ENCODE measurements at regions not wholly inside any gene's neighbourhood (a gene's known extent, or its start where the extent isn't known, plus 50 kb on each side); places are given as distances from the start of the nearest gene placed in this dataset.

- Histone ChIP-seq H2BK12ac (ENCODE audit: low read length) (no peak overlapping the region), H4K91ac (ENCODE audit: low read depth, low read length) (no peak overlapping the region), H3K27ac (ENCODE audit: low read depth, low read length) (no peak overlapping the region), H3K79me2 (ENCODE audit: control insufficient read depth, insufficient read depth, low read length, poor library complexity) (no peaks in the 10 kb centered on the region), H3K9me3 (ENCODE audit: insufficient read depth, low read depth, low read length) (no peaks in the 10 kb centered on the region), H2BK120ac (ENCODE audit: insufficient read depth, low read length, poor library complexity) (no peak overlapping the region), H3K79me1 (ENCODE audit: low read length) (no peaks in the 10 kb centered on the region), H4K8ac (ENCODE audit: low read depth, low read length) (no peak overlapping the region), H3K27me3 (ENCODE audit: insufficient read depth, low read length) (no peaks in the 10 kb centered on the region), H2AFZ (ENCODE audit: insufficient read depth, low read length, poor library complexity) (no peak overlapping the region), H4K12ac (ENCODE audit: low read depth, low read length) (no peak overlapping the region), H3K23ac (ENCODE audit: low read length) (no peak overlapping the region), H3K36me3 (ENCODE audit: control insufficient read depth in 1 of 2, insufficient read depth in 2 of 2, low read length in 2 of 2) (no peaks in the 10 kb centered on the region), H3K4me3 (ENCODE audit: low read depth, low read length) (no peak overlapping the region), H3K14ac (ENCODE audit: low read length) (no peak overlapping the region), H3K9ac (ENCODE audit: low read length) (no peak overlapping the region), H3K4me2 (ENCODE audit: low read length) (no peak overlapping the region), H2BK5ac (ENCODE audit: low read depth, low read length, poor library complexity) (no peak overlapping the region), H3K4me1 (ENCODE audit: control insufficient read depth in 1 of 2, insufficient read depth in 2 of 2, low read length in 2 of 2) (no peaks in the 10 kb centered on the region), H3K4ac (ENCODE audit: low read depth, low read length) (no peak overlapping the region), H3K18ac (ENCODE audit: low read length) (no peak overlapping the region), H2AK5ac (ENCODE audit: low read length) (no peak overlapping the region)
- no peak for DNase-seq
- no CpG with 5 or more reads among the region's 2 CpGs for WGBS (ENCODE audit: extremely low coverage, insufficient coverage, insufficient read length)
Observed at GRCh38 chr3:18224426-18224825, 200.7 kb downstream of the SATB1 start.

- H3K18ac ChIP-seq (ENCODE audit: low read length): no peak overlapping the region
- no peak overlapping the region for H2BK120ac ChIP-seq (ENCODE audit: insufficient read depth, low read length, poor library complexity)
- no CpG with 5 or more reads among the region's 6 CpGs for WGBS (ENCODE audit: extremely low coverage, insufficient coverage, insufficient read length)
Observed at GRCh38 chr3:18223974-18224373, 201.2 kb downstream of the SATB1 start.

DNA sequence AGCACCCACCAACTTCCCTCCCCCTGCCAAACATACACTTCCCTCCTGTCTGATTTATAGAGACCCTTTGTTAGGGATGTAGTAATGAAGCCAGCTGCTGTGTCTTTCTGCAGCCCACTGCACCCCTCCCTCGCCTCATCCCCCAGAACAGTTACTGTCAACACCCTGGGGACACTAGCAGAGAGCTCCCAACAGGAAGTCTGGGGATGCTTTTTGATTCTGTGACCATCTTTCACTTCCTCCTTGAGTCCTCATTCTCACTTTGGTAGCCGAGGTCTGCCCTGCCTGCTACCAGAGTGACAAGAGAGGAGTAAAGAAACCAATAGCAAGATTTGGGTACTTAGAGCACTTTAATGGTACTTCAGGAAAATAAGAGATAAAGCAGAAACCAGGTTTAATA lies 201.6 kb downstream of the SATB1 start:
- Histone ChIP-seq H3K27me3 (ENCODE audit: insufficient read depth, low read length) (no peaks in the 10 kb centered on the region), H3K9ac (ENCODE audit: low read length) (no peak overlapping the region), H2BK12ac (ENCODE audit: low read length) (no peak overlapping the region), H3K27ac (ENCODE audit: low read depth, low read length) (no peak overlapping the region), H4K91ac (ENCODE audit: low read depth, low read length) (no peak overlapping the region), H3K79me1 (ENCODE audit: low read length) (no peaks in the 10 kb centered on the region), H3K4me1 (ENCODE audit: control insufficient read depth in 1 of 2, insufficient read depth in 2 of 2, low read length in 2 of 2) (no peaks in the 10 kb centered on the region), H3K14ac (ENCODE audit: low read length) (no peak overlapping the region), H3K4me3 (ENCODE audit: low read depth, low read length) (no peak overlapping the region), H2BK5ac (ENCODE audit: low read depth, low read length, poor library complexity) (no peak overlapping the region), H2AFZ (ENCODE audit: insufficient read depth, low read length, poor library complexity) (no peak overlapping the region), H3K36me3 (ENCODE audit: control insufficient read depth in 1 of 2, insufficient read depth in 2 of 2, low read length in 2 of 2) (no peaks in the 10 kb centered on the region), H3K18ac (ENCODE audit: low read length) (no peak overlapping the region), H3K4ac (ENCODE audit: low read depth, low read length) (no peak overlapping the region), H3K9me3 (ENCODE audit: insufficient read depth, low read depth, low read length) (no peaks in the 10 kb centered on the region), H2BK120ac (ENCODE audit: insufficient read depth, low read length, poor library complexity) (no peak overlapping the region), H2AK5ac (ENCODE audit: low read length) (no peak overlapping the region), H4K8ac (ENCODE audit: low read depth, low read length) (no peak overlapping the region), H3K4me2 (ENCODE audit: low read length) (no peak overlapping the region), H3K79me2 (ENCODE audit: control insufficient read depth, insufficient read depth, low read length, poor library complexity) (no peaks in the 10 kb centered on the region), H4K12ac (ENCODE audit: low read depth, low read length) (no peak overlapping the region), H3K23ac (ENCODE audit: low read length) (no peak overlapping the region)
- no CpG with 5 or more reads among the region's 2 CpGs for WGBS (ENCODE audit: extremely low coverage, insufficient coverage, insufficient read length)
- no peak for DNase-seq

More at GRCh38 chr3:18223974-18224373, 201.2 kb downstream of the SATB1 start:
- no peak overlapping the region for H2BK5ac ChIP-seq (ENCODE audit: low read depth, low read length, poor library complexity)
- H4K91ac ChIP-seq (ENCODE audit: low read depth, low read length): no peak overlapping the region
- H3K36me3 ChIP-seq (ENCODE audit: control insufficient read depth in 1 of 2, insufficient read depth in 2 of 2, low read length in 2 of 2): no peaks in the 10 kb centered on the region
- no peak overlapping the region for H3K14ac ChIP-seq (ENCODE audit: low read length)
- no peak overlapping the region for H4K8ac ChIP-seq (ENCODE audit: low read depth, low read length)
- no peak overlapping the region for H3K4me2 ChIP-seq (ENCODE audit: low read length)
- no peak for DNase-seq
- no peaks in the 10 kb centered on the region for H3K79me2 ChIP-seq (ENCODE audit: control insufficient read depth, insufficient read depth, low read length, poor library complexity)
- H3K9me3 ChIP-seq (ENCODE audit: insufficient read depth, low read depth, low read length): no peaks in the 10 kb centered on the region
- H3K4ac ChIP-seq (ENCODE audit: low read depth, low read length): no peak overlapping the region
- no peaks in the 10 kb centered on the region for H3K4me1 ChIP-seq (ENCODE audit: control insufficient read depth in 1 of 2, insufficient read depth in 2 of 2, low read length in 2 of 2)
- no peak overlapping the region for H3K4me3 ChIP-seq (ENCODE audit: low read depth, low read length)
- H3K23ac ChIP-seq (ENCODE audit: low read length): no peak overlapping the region
- H3K27me3 ChIP-seq (ENCODE audit: insufficient read depth, low read length): no peaks in the 10 kb centered on the region
- no peaks in the 10 kb centered on the region for H3K79me1 ChIP-seq (ENCODE audit: low read length)
- H3K9ac ChIP-seq (ENCODE audit: low read length): no peak overlapping the region
- no peak overlapping the region for H4K12ac ChIP-seq (ENCODE audit: low read depth, low read length)
- H3K27ac ChIP-seq (ENCODE audit: low read depth, low read length): no peak overlapping the region
- H2AK5ac ChIP-seq (ENCODE audit: low read length): no peak overlapping the region
- no peak overlapping the region for H2BK12ac ChIP-seq (ENCODE audit: low read length)
- H2AFZ ChIP-seq (ENCODE audit: insufficient read depth, low read length, poor library complexity): no peak overlapping the region

GRCh38 chr3:18222686-18223085 lies 202.5 kb downstream of the SATB1 start:
- H3K4me1 ChIP-seq (ENCODE audit: control insufficient read depth in 1 of 2, insufficient read depth in 2 of 2, low read length in 2 of 2): no peaks in the 10 kb centered on the region
- H3K79me1 ChIP-seq (ENCODE audit: low read length): no peaks in the 10 kb centered on the region
- H3K4ac ChIP-seq (ENCODE audit: low read depth, low read length): no peak overlapping the region
- no peak overlapping the region for H4K8ac ChIP-seq (ENCODE audit: low read depth, low read length)
- no peak overlapping the region for H2AFZ ChIP-seq (ENCODE audit: insufficient read depth, low read length, poor library complexity)
- H2BK5ac ChIP-seq (ENCODE audit: low read depth, low read length, poor library complexity): no peak overlapping the region
- no peak overlapping the region for H4K91ac ChIP-seq (ENCODE audit: low read depth, low read length)
- no peak overlapping the region for H2BK12ac ChIP-seq (ENCODE audit: low read length)
- DNase-seq: no peak
- no peaks in the 10 kb centered on the region for H3K36me3 ChIP-seq (ENCODE audit: control insufficient read depth in 1 of 2, insufficient read depth in 2 of 2, low read length in 2 of 2)
- no peaks in the 10 kb centered on the region for H3K27me3 ChIP-seq (ENCODE audit: insufficient read depth, low read length)
- WGBS (ENCODE audit: extremely low coverage, insufficient coverage, insufficient read length): no CpG with 5 or more reads among the region's 4 CpGs
- H3K23ac ChIP-seq (ENCODE audit: low read length): no peak overlapping the region
- H3K18ac ChIP-seq (ENCODE audit: low read length): no peak overlapping the region
- no peaks in the 10 kb centered on the region for H3K79me2 ChIP-seq (ENCODE audit: control insufficient read depth, insufficient read depth, low read length, poor library complexity)
- H2BK120ac ChIP-seq (ENCODE audit: insufficient read depth, low read length, poor library complexity): no peak overlapping the region
- H3K4me2 ChIP-seq (ENCODE audit: low read length): no peak overlapping the region
- H3K4me3 ChIP-seq (ENCODE audit: low read depth, low read length): no peak overlapping the region
- no peaks in the 10 kb centered on the region for H3K9me3 ChIP-seq (ENCODE audit: insufficient read depth, low read depth, low read length)
- no peak overlapping the region for H2AK5ac ChIP-seq (ENCODE audit: low read length)
- H4K12ac ChIP-seq (ENCODE audit: low read depth, low read length): no peak overlapping the region
- no peak overlapping the region for H3K14ac ChIP-seq (ENCODE audit: low read length)
- no peak overlapping the region for H3K27ac ChIP-seq (ENCODE audit: low read depth, low read length)
- no peak overlapping the region for H3K9ac ChIP-seq (ENCODE audit: low read length)
